ENCODE measurements at regions not wholly inside any gene's neighbourhood (a gene's known extent, or its start where the extent isn't known, plus 50 kb on each side); places are given as distances from the start of the nearest gene placed in this dataset.

DNA sequence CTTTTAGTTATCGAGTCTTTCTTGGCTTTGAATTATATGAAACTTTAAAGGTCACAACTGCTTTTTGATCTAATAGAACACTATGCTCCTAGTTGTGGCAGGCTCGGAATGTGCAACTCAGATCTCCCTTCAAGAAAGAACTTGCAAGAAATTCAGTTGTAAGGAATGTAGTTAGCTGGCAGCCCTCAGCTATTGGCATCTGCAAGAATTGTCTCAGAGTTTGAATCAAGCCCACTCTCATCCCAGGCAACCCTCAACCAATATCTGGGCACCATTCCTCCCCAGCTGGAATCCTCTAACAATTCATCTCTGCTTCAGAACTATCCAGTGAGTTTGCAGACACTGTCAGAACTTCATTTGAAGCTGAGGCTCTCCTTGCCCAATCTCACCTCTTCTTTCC lies 447.2 kb downstream of the KIF2B start:
- FAIRE-seq: peak; percentile 91
- dilution Hi-C loops (cut with MboI; ENCODE audit: extremely low pct_ligation_motif_present, low sequenced_read_pairs): no loop called here
- peak overlapping the region in 2 of 3 experiments; percentile 12 to 42 for H3K4me3 ChIP-seq (ENCODE audit: control insufficient read depth in 2 of 3, extremely low read depth in 1 of 3, insufficient read depth in 2 of 3, low read depth in 1 of 3, low read length in 3 of 3)
- no peaks in the 10 kb centered on the region for H3K79me2 ChIP-seq (ENCODE audit: control insufficient read depth, insufficient read depth, low read length)
- H3K4me2 ChIP-seq (ENCODE audit: control insufficient read depth, extremely low read depth, insufficient read depth, low read depth, low read length): peak overlapping the region; percentile 70
- no peaks in the 10 kb centered on the region for H3K9me1 ChIP-seq (ENCODE audit: control insufficient read depth, extremely low read depth, insufficient read depth, low read length)
- H3K9me3 ChIP-seq (ENCODE audit: control insufficient read depth, low read depth, low read length): no peaks in the 10 kb centered on the region
- peak; percentile 79 for DNase-seq (ENCODE audit: low read depth, low spot score)
- no peak overlapping the region for H2AFZ ChIP-seq (ENCODE audit: control insufficient read depth, low read length)
- no peaks in the 10 kb centered on the region for H3K27me3 ChIP-seq (ENCODE audit: control insufficient read depth, extremely low read depth, insufficient read depth, low read length)
- TF ChIP-seq CTCF (optimal IDR thresholded peaks at IDR 0.05 in 1 of 3, IDR thresholded peaks at IDR 0.05 in 1 of 3, conservative IDR thresholded peaks at IDR 0.05 in 1 of 3; ENCODE audit: extremely low read depth in 1 of 3, insufficient read depth in 2 of 3, low read length in 3 of 3) (no peak), EZH2 (IDR thresholded peaks at IDR 0.05; ENCODE audit: low read length) (no peak)
- peak overlapping the region; percentile 52 for H3K9ac ChIP-seq (ENCODE audit: control insufficient read depth, extremely low read depth, insufficient read depth, low read length)
- H3K27ac ChIP-seq (ENCODE audit: control insufficient read depth, insufficient read depth, low read length): peak overlapping the region; percentile 86
- no peaks in the 10 kb centered on the region for H3K36me3 ChIP-seq (ENCODE audit: control insufficient read depth in 2 of 2, extremely low read depth in 1 of 2, insufficient read depth in 2 of 2, low read length in 2 of 2)
- no peaks in the 10 kb centered on the region for H4K20me1 ChIP-seq (ENCODE audit: control insufficient read depth, extremely low read depth, insufficient read depth, low read length)
- peaks cover 33% of the 10 kb centered on the region for H3K4me1 ChIP-seq (ENCODE audit: control insufficient read depth, extremely low read depth, insufficient read depth, low read length)

- H3K27me3 ChIP-seq (ENCODE audit: control insufficient read depth, extremely low read depth, insufficient read depth, low read length): no peaks in the 10 kb centered on the region
- H3K9ac ChIP-seq (ENCODE audit: control insufficient read depth, extremely low read depth, insufficient read depth, low read length): peak overlapping the region; percentile 52
- peak; percentile 98 for FAIRE-seq
- H3K4me1 ChIP-seq (ENCODE audit: control insufficient read depth, extremely low read depth, insufficient read depth, low read length): peaks cover 33% of the 10 kb centered on the region
- DNase-seq (ENCODE audit: low read depth, low spot score): peak; percentile 48
- H3K4me2 ChIP-seq (ENCODE audit: control insufficient read depth, extremely low read depth, insufficient read depth, low read depth, low read length): peak overlapping the region; percentile 70
- no peak overlapping the region for H2AFZ ChIP-seq (ENCODE audit: control insufficient read depth, low read length)
- no peaks in the 10 kb centered on the region for H3K79me2 ChIP-seq (ENCODE audit: control insufficient read depth, insufficient read depth, low read length)
- peak overlapping the region; percentile 86 for H3K27ac ChIP-seq (ENCODE audit: control insufficient read depth, insufficient read depth, low read length)
- H3K9me1 ChIP-seq (ENCODE audit: control insufficient read depth, extremely low read depth, insufficient read depth, low read length): no peaks in the 10 kb centered on the region
- dilution Hi-C loops (cut with MboI; ENCODE audit: extremely low pct_ligation_motif_present, low sequenced_read_pairs): no loop called here
- TF ChIP-seq CTCF (optimal IDR thresholded peaks at IDR 0.05 in 1 of 3, IDR thresholded peaks at IDR 0.05 in 1 of 3, conservative IDR thresholded peaks at IDR 0.05 in 1 of 3; ENCODE audit: extremely low read depth in 1 of 3, insufficient read depth in 2 of 3, low read length in 3 of 3): no peak
- no peak for TF ChIP-seq EZH2 (IDR thresholded peaks at IDR 0.05; ENCODE audit: low read length)
- H3K36me3 ChIP-seq (ENCODE audit: control insufficient read depth in 2 of 2, extremely low read depth in 1 of 2, insufficient read depth in 2 of 2, low read length in 2 of 2): no peaks in the 10 kb centered on the region
- no peaks in the 10 kb centered on the region for H3K9me3 ChIP-seq (ENCODE audit: control insufficient read depth, low read depth, low read length)
- peak overlapping the region in 2 of 3 experiments; percentile 12 to 22 for H3K4me3 ChIP-seq (ENCODE audit: control insufficient read depth in 2 of 3, extremely low read depth in 1 of 3, insufficient read depth in 2 of 3, low read depth in 1 of 3, low read length in 3 of 3)
- no peaks in the 10 kb centered on the region for H4K20me1 ChIP-seq (ENCODE audit: control insufficient read depth, extremely low read depth, insufficient read depth, low read length)
Observed at GRCh38 chr17:54270499-54270898, 447.8 kb downstream of the KIF2B start.
